ENCODE measurements at regions not wholly inside any gene's neighbourhood (a gene's known extent, or its start where the extent isn't known, plus 50 kb on each side); places are given as distances from the start of the nearest gene placed in this dataset.
"Not testable (repeated sequence)": the region's sequence is repeated elsewhere in the genome, so short reads cannot be mapped to it uniquely, and the experiment has no call there.

DNA sequence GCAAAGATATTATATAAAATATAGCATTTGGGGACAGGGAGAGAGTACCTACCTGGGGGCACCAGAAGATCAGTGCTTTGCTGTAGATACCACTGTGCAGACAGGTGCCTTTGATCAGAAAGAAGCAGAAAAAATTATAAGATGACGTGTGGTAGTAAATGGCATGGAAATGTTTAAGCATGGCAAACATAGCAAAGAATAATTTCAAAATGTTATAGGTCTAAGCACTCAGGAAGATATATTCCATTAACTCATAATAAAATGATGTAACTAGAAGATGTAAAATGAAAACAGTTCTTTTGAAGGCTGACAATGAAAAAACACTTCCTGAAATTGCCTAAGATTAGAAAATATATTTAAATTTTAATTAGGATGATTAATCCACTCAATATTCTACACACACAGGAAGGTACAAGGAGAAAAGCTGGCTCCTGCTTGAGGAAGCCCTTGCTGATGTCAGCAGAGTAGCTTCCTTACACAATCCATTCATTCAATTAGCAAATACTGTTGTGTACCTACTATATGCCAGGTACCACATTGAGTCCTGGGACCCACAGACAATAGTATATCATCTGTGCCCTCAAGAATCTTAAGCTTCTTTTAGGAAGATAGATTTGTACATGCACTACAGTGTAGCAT is 290.2 kb upstream of the CNR1 start:
- DNase-seq (ENCODE audit: low read depth), result no peak

DNA sequence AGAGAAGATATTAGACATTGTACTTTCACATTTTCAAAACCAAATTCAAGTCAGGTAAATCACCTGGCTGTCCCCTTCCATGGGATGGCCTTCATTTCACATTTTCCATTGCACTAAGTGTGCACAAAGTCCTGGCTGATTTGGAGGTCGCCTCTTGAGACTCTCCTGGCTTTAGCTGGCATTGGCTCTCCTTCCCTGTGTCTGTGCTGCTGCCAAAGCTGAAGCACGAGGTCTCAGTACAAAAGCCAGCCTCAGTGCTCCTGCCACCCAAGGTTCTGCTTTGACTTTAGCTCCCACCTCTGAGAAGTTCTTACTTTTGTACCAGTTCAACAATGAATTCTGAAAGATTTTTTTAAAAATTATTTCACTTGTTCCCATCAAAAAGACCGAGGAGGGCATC is 289.2 kb upstream of the CNR1 start:
- DNase-seq (ENCODE audit: low read depth), result no peak

DNA sequence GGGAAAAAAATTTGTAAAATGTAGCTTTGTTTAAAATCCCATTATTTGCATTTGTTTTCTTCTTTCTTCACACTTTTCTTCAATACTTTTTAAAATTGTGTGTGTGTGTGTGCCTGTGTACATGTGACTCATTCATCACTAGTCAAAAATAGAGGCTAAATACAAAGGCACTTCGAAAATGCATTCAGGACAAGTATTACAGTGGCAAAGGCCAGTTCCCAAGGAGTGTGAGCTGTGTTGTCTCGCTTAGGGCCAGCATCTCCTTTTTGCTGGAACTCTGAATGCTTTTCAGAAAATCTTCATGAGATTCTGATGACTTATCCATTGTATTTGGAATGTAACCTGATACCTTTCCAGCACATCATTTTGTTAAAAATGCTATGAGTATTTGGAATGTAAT is 288.5 kb upstream of the CNR1 start:
- DNase-seq (ENCODE audit: low read depth), result no peak

DNA sequence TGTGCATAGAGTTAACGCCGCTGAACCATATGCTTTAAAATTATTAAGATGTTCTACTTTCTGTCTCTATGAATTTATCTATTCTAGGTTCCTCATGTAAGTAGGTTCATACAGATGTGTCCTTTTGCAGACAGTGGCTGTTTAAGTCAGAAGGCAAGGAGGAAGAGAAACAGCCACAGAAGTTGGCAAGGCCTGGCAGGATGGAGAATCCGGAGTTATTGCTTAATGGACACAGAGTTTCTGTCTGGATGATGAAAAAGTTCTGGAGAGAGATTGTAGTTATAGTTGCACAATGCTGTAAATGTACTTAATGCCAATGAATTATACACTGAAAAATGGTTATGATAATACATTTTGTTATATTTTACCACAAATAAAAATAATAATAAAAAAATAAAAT is 283.6 kb upstream of the CNR1 start:
- DNase-seq (ENCODE audit: low read depth), result no peak

DNA sequence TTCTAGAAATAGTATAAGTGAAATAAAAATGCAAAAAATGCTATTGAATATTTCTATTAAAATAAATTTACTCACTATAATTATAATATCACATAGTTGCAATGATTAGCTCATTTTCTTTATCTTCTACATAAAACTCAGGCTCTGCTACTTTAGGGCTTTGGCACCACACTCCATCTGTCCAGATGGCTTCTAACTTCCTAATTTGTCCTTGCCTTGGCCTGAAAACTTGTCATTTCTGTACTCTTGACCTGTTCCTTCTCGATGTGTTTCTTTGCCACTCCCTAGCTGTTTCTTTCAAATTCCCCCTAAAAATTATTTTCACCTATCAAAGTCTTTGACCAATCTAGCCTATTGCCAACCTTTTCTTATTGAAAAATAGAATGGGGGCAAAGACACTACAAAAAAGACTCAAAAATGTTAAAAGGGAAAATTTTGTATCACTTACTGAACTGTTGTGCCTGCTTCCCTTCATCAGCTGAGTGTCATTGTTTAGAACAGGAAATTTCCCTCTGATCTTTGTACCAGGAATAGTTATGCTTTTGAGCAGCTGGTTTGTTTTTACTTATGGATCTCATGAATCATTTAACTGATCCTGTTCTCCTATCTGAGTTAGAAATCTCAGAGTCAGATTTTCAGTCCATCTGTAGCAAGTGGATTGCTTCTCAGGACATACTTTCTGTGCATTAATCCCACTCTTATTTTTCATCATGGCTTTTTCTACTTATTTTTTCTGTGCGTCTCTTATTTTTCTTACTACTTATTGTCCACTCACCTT is 279.2 kb upstream of the CNR1 start:
- no peak for DNase-seq (ENCODE audit: low read depth)

DNA sequence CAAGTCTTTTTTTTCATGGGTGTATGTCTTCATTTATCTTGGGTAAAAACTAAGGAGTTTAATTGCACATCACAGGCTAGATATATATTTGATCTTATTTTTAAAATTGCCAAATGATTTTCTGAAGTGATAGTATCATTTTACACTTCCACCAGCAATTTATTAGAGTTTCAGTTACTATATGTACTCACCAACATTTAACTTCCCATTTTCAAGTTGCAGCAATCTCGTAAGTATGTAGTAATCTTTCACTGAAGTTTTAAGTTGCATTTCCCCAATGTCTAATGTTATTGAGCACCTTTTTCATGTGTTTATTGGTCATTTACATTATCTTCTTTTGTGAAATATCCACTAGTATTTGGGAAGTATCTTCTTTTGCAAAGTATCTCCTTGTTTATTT is 277.4 kb upstream of the CNR1 start:
- no peak for DNase-seq (ENCODE audit: low read depth)

DNA sequence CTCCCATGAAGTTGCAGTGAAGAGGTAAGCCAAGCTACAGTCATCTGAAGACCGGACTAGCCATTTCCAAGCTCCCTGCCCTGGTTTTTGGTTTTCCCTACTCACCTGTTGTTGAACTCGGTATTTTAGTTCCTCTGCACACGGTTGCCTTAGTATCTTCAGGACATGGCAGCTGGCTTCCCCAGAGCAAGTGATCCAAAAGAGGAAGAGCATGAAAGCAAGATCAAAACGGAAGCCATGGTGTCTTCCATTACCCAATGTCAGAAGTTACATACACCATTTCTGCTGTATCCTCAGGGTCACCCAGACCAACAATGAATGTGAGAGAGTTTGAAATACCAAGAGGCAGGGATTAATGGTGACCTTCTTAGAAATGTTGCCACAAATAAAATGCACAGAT is 276.6 kb upstream of the CNR1 start:
- no peak for DNase-seq (ENCODE audit: low read depth)

DNA sequence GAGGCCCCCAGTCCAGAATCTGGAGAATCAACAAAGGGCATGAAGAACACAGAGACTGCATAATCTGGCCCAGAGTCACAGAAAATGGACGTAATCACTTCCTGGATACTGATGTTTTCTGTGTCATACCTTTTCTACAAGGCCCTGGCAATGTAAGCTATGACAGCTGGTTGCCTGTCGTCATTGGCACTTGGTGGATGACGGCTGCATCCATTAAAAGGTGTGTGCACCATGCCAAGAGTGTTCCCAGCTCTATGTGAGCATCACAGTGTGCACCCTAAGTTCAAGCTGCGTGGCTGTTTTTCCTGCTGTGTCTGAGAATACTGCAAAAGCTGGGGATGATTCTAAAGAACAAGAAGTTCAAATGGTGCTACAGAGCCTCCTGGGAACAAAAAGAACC is 275.2 kb upstream of the CNR1 start:
- DNase-seq (ENCODE audit: low read depth), result no peak

DNA sequence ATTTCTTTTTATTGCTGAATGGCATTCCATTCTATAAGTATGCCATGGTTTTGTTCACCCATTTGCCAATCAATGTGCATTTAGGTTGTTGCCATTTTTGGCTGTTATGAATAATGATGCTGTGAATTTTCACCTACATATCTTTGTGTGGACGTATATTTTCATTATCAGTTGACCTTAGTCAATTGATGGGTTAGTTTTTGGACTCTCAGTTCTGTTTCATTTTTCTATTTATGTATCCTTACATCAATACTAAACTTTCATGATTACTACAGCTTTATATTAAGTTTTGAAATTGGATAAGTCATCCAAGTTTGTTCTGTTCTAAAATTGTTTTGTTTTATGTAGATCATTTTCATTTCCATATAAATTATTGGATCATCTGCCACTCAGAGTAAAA is 261.9 kb upstream of the CNR1 start:
- DNase-seq (ENCODE audit: low read depth), result no peak

DNA sequence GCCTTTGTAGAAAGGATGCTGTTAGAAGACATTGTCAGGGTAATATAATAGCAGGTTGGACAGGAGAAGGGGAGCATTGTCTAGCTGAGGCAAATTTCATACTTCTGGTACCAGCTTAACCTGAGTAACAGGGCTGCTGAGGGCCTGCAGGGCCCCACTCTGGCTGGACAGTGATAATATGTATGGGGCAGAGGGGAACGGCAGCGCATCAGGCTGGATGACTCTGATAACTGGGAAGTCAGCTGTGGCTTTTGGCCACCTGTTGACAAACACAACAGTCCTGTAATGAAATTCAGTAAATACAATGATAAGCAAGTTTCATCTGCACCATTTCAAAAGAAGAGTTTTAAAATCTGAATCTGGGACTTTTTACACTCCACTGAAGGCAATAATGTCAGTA is 259.9 kb upstream of the CNR1 start:
- no peak for DNase-seq (ENCODE audit: low read depth)

DNA sequence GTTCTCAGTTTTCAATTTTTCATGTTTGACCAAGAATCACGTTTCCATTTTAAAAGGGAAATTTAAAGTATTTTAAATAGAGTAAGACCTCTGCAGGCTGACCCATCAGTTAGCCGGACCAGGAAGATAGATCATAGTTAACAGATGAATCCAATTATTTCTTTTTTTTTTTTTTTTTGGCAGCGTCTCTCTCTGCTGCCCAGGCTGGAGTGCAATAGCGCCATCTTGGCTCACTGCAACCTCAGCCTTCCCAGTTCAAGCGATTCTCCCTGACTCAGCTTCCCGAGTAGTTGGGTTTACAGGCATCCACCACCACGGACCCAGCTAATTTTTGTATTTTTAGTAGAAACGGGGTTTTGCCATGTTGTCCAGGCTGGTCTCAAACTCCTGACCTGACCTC is 256.7 kb upstream of the CNR1 start:
- no peak for DNase-seq (ENCODE audit: low read depth)

DNA sequence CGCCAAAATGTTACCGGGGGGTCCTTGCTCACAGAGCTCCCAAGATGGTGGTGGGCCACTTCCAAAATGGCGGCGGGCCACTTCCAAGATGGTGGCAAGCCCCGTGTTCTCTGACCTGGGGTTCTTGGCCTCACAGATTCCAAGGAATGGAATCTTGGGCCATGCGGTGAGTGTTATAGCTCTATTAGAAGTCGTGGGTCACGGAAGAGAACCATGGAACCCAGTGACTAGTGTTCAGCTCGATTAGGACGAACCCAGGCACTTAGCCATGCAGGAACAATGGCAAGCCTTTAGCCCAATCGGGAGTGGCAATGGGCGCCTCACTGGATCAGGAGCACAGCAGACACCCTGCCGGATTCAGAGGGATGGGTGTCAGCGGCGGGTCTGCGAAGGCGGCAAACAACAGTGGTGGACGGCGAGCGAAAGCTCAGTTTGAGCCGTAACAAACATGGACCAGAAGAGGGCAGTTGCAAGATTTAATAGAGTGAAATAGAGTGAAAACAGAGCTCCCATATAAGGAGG is 254.9 kb upstream of the CNR1 start:
- DNase-seq (ENCODE audit: low read depth), result not testable (repeated sequence)

DNA sequence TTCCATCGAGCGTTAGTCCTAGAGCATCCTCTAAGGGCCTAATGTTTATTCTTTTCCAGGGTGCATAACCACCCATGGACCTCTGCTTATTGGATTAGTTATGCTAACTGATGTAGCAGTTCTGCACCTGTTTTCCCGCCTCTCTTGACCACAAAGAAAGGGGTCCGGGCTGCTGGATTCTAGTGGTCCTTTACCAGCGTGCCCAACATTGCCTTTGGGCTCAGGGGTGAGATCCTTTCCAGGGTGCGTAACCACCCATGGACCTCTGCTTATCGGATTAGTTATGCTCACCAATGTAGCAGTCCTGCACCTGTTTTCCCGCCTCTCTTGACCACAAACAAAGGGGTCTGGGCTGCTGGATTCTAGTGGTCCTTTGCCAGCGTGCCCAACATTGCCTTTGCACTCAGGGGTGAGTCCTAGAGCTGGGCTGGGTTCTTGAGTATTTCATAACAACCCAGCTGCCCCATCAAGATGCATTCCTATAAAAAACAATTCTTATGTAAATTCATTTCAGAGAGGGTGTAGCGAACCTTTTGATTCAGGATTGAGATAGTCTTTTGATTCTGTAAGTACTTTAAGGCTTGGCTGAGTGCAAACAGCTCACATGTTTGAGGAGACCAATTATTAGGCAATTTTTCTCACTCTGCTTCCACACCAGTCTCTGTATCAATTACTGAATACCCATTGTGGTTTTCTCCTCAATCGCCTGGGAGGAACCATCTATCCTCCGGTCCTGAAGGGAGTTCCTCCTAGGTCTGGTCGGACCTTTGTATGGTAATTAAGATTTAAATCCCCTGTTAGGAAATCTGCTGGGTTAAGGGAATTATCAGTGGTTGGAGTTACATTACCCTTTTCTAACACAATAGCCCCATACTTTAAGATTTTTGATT is 253.0 kb upstream of the CNR1 start:
- DNase-seq (ENCODE audit: low read depth), result not testable (repeated sequence)

DNA sequence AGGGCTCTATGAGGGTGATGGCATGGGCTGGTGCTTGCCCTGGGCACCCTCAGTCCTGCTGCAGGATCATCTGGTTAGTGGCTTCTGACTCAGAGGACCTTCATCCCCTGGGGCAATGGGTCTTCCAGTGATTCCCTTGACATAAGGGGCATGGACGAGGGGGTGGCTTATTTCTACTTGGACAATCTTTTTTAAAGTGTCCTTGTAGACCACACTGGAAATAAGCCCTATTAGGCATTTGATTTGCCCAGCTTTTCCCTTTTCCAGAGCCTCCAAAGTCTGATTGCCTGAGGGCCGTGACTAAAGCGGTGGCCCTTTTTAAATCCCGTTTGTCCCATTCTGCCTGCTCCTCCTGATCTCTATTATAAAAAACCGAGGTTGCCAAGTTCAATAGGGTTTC is 251.2 kb upstream of the CNR1 start:
- DNase-seq (ENCODE audit: low read depth), result not testable (repeated sequence)

DNA sequence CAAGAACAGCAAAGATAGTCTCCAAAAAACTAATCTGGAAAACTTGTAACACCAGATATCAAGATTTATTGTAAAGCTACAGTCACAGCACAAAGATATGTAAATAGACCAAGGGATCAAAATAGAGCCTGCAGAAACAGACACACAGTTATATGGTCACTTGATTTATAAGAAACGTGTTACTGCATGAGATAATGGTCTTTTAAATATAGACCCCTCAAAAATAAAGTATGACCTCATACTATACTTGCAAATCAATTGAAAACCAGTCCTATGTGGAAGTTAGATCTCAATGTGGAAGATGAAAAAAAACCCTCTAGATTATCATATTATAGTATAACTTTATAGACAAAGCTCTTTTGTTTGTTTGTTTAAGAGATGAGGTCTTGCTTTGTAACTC is 247.3 kb upstream of the CNR1 start:
- DNase-seq (ENCODE audit: low read depth), result no peak

DNA sequence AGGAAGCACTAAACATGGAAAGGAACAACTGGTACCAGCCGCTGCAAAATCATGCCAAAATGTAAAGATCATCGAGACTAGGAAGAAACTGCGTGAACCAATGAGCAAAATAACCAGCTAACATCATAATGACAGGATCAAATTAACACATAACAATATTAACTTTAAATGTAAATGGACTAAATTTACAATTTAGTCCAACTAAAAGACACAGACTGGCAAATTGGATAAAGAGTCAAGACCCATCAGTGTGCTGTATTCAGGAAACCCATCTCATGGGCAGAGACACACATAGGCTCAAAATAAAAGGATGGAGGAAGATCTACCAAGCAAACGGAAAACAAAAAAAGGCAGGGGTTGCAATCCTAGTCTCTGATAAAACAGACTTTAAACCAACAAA is 242.2 kb upstream of the CNR1 start:
- DNase-seq (ENCODE audit: low read depth), result not testable (repeated sequence)

DNA sequence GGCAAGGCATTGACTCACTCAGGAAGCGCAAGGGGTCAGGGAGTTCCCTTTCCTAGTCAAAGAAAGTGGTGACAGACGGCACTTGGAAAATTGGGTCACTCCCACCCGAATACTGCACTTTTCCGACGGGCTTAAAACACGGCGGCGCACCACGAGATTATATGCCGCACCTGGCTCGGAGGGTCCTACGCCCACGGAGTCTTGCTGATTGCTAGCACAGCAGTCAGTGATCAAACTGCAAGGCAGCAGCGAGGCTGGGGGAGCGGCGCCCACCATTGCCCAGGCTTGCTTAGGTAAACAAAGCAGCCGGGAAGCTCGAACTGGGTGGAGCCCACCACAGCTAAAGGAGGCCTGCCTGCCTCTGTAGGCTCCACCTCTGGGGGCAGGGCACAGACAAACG is 240.5 kb upstream of the CNR1 start:
- DNase-seq (ENCODE audit: low read depth), result not testable (repeated sequence)

DNA sequence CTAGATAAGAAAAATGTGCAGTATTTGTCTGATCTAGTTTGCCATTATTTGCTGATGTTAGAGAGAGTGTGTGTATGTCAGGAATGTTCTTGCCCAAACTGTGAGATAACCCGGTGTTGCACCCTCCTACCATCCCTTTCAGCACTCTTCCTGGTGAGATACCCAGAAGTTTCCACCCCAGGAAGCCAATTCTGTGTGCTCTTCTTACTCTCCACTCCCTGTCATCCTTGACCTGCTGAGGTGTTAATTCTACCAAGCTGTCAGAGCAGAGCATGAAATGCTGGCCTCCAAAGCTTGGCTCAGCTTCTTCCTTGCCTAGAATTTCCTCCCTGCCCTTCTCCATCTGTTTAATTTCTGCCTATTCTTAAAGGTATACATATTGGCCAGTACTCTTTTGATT is 237.3 kb upstream of the CNR1 start:
- no peak for DNase-seq (ENCODE audit: low read depth)

DNA sequence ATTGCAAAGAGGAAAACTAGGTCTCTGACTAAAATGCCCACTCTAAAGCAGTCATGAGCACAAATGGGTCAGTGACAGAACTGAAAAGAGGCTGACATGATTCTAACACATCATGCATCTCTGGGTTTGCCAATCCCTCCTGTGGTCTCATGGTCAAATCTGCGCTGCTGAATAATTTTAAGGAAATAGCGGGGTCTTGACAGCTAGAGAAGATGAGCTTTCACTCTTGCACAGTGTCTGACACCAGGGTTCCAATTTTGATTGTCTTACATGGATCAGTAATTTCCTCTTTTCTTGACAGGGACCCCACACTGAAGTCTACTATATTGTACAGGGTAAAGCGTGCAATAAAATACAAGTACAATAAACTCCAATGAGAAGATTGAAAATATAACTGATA is 236.8 kb upstream of the CNR1 start:
- no peak for DNase-seq (ENCODE audit: low read depth)

DNA sequence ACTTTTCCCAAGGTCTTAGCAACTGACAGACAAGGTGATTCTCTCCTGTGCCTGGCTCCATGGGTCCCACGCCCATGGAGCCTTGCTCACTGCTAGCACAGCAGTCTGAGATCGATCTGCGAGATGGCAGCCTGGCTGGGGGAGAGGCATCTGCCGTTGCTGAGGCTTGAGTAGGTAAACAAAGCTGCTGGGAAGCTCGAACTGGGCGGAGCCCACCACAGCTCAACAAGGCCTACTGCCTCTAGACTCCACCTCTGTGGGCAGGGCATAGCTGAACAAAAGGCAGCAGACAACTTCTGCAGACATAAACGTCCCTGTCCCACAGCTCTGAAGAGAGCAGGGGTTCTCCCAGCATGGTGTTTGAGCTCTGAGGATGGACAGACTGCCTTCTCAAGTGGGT is 224.9 kb upstream of the CNR1 start:
- not testable (repeated sequence) for DNase-seq (ENCODE audit: low read depth)

DNA sequence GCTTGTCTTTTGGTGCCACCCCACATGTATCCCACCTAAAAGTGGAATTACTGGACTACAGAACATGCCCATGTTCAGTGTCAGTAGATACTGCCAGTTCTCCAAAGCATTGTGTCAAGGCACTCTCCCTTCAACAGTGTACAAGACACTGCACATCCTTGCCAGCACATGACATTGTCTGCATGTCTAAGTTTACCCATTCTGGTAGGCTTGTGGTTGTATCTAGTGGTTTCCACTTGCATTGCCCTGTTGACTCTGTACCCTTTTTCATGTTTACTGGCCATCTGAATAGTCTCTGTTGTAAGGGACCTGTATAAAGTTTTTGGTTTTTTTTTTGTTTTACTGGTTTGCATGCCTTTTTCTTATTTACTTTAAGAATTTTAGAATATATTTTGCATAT is 222.4 kb upstream of the CNR1 start:
- DNase-seq (ENCODE audit: low read depth), result no peak

DNA sequence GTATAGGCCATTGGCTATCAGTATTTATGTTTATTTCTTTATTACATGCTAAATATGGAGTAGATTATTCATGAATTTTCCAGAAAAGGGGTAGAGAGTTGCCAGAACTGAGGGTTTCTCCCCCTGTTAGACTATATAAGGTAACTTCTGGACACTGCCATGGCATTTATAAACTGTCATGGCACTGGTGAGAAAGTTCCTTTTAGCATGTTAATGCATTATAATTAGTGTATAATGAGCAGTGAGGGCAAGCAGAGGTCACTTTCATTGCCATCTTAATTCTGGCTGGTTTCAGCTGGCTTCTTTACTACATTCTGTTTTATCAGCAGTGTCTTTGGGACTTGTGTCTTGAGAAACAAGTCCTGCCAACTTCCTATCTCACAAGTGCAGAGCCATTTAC is 220.0 kb upstream of the CNR1 start:
- DNase-seq (ENCODE audit: low read depth), result no peak

Measured in LHCN-M2 (cell line).